ENCODE measurements at regions not wholly inside any gene's neighbourhood (a gene's known extent, or its start where the extent isn't known, plus 50 kb on each side); places are given as distances from the start of the nearest gene placed in this dataset.

GRCh38 chrX:9222299-9222698 is 188.4 kb upstream of the FAM9B start:
- no peak for DNase-seq
- intact Hi-C loops (cut with micrococcal nuclease) (no loop called here), dilution Hi-C loops (cut with HindIII; ENCODE audit: low sequenced_read_pairs, unreplicated experiment) (no loop called here), in situ Hi-C loops (cut with MboI; ENCODE audit: low sequenced_read_pairs) (no loop called here)
- Histone ChIP-seq H3K4ac (ENCODE audit: low read depth, low read length) (no peak overlapping the region), H2BK120ac (ENCODE audit: low read depth, low read length) (no peak overlapping the region), H4K8ac (ENCODE audit: low read depth in 2 of 2, low read length in 2 of 2) (no peak overlapping the region), H3K36me3 (ENCODE audit: control insufficient read depth, insufficient read depth, low read length) (no peaks in the 10 kb centered on the region), H2BK15ac (ENCODE audit: low read depth, low read length) (no peak overlapping the region), H3K18ac (ENCODE audit: low read depth, low read length) (no peak overlapping the region), H3K9me1 (ENCODE audit: insufficient read depth, low read length) (no peaks in the 10 kb centered on the region), H3K23ac (ENCODE audit: low read depth, low read length) (no peak overlapping the region), H3K27ac (ENCODE audit: insufficient read depth, low read length) (no peak overlapping the region), H4K20me1 (ENCODE audit: insufficient read depth, low read length) (no peaks in the 10 kb centered on the region), H3K9me3 (ENCODE audit: control insufficient read depth, insufficient read depth, low read length) (peaks cover 8% of the 10 kb centered on the region), H3K9ac (ENCODE audit: low read depth, low read length) (no peak overlapping the region), H2BK20ac (ENCODE audit: low read depth, low read length) (no peak overlapping the region), H2AFZ (replicated peaks; ENCODE audit: low read length, poor library complexity) (no peak overlapping the region), H3K14ac (replicated peaks; ENCODE audit: low read depth, low read length) (no peak overlapping the region), H4K91ac (ENCODE audit: insufficient read depth, low read depth, low read length) (no peak overlapping the region), H2AK5ac (ENCODE audit: low read depth, low read length) (no peak overlapping the region), H4K5ac (ENCODE audit: low read depth, low read length) (no peak overlapping the region), H3K27me3 (ENCODE audit: control insufficient read depth, insufficient read depth, low read length) (no peaks in the 10 kb centered on the region), H3K79me1 (ENCODE audit: low read depth in 1 of 2, low read length in 2 of 2) (no peaks in the 10 kb centered on the region), H2BK5ac (ENCODE audit: low read depth, low read length, poor library complexity, severe bottlenecking) (no peak overlapping the region), H3K4me1 (ENCODE audit: control insufficient read depth, insufficient read depth, low read length) (no peaks in the 10 kb centered on the region), H3K56ac (ENCODE audit: extremely low read depth, insufficient read depth, low read length) (no peak overlapping the region), H2AK9ac (replicated peaks; ENCODE audit: low read depth, low read length, poor library complexity) (no peak overlapping the region), H3K4me3 (ENCODE audit: insufficient read depth, low read depth, low read length) (no peak overlapping the region), H3K4me2 (ENCODE audit: low read depth, low read length) (no peak overlapping the region)
- no peak for ATAC-seq (ENCODE audit: low read depth)
- no TSS peak for BruUV-seq (replicated peaks)
- no peak for TF ChIP-seq FOS (IDR thresholded peaks at IDR 0.05; ENCODE audit: low read depth, low read length)
- no peak for TF ChIP-seq CHD1 (IDR thresholded peaks at IDR 0.05; ENCODE audit: low read depth, low read length)
- no peak for TF ChIP-seq MAFK (IDR thresholded peaks at IDR 0.05; ENCODE audit: low read depth, low read length)
- TF ChIP-seq USF2 (IDR thresholded peaks at IDR 0.05; ENCODE audit: low read depth, low read length) = no peak
- TF ChIP-seq, protein P1, sequence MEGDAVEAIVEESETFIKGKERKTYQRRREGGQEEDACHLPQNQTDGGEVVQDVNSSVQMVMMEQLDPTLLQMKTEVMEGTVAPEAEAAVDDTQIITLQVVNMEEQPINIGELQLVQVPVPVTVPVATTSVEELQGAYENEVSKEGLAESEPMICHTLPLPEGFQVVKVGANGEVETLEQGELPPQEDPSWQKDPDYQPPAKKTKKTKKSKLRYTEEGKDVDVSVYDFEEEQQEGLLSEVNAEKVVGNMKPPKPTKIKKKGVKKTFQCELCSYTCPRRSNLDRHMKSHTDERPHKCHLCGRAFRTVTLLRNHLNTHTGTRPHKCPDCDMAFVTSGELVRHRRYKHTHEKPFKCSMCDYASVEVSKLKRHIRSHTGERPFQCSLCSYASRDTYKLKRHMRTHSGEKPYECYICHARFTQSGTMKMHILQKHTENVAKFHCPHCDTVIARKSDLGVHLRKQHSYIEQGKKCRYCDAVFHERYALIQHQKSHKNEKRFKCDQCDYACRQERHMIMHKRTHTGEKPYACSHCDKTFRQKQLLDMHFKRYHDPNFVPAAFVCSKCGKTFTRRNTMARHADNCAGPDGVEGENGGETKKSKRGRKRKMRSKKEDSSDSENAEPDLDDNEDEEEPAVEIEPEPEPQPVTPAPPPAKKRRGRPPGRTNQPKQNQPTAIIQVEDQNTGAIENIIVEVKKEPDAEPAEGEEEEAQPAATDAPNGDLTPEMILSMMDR (conservative IDR thresholded peaks at IDR 0.05; ENCODE audit: low read depth, low read length) = no peak
- TF ChIP-seq POLR2A (IDR thresholded peaks at IDR 0.05; ENCODE audit: low read depth, low read length) = no peak
- no peak for TF ChIP-seq RAD21 (IDR thresholded peaks at IDR 0.05; ENCODE audit: low read length)
- no peak for TF ChIP-seq CEBPB (IDR thresholded peaks at IDR 0.05; ENCODE audit: low read depth, low read length)
- TF ChIP-seq RCOR1 (IDR thresholded peaks at IDR 0.05; ENCODE audit: insufficient replicate concordance, low read length) = no peak
- no peak for TF ChIP-seq MXI1 (IDR thresholded peaks at IDR 0.05; ENCODE audit: borderline replicate concordance, low read depth, low read length)
- TF ChIP-seq MAZ (IDR thresholded peaks at IDR 0.05; ENCODE audit: borderline replicate concordance, low read depth, low read length) = no peak
- TF ChIP-seq ELK1 (IDR thresholded peaks at IDR 0.05; ENCODE audit: borderline replicate concordance, low read depth, low read length) = no peak
- no peak for TF ChIP-seq NFE2L2 (IDR thresholded peaks at IDR 0.05; ENCODE audit: low read depth, low read length)
- WGBS, 2 experiments (ENCODE audit: extremely low coverage in 2 of 2, insufficient read length in 1 of 2) = 20% methylated on average over 1 of the region's 9 CpGs; no CpG with 5 or more reads in 1 of the 2 experiments
- ChIA-PET POLR2A (ENCODE audit: unreplicated experiment) (no interaction called here), CTCF (no interaction called here)

Data from IMR-90 (cell line).